ENCODE measurements at regions not wholly inside any gene's neighbourhood (a gene's known extent, or its start where the extent isn't known, plus 50 kb on each side); places are given as distances from the start of the nearest gene placed in this dataset.

GRCh38 chr2:60052601-60053000 lies 500.9 kb downstream of the BCL11A start:
- no peak for DNase-seq (ENCODE audit: low read depth in 2 of 2)

- no peak for DNase-seq (ENCODE audit: low read depth in 2 of 2)
Measured at GRCh38 chr2:60051991-60052390, 501.5 kb downstream of the BCL11A start.

- no peak for DNase-seq (ENCODE audit: low read depth in 2 of 2)
Measured at GRCh38 chr2:60047944-60048525, 505.4 kb downstream of the BCL11A start.

- DNase-seq (ENCODE audit: low read depth in 2 of 2) = no peak
Measured at GRCh38 chr2:60047347-60047746, 506.1 kb downstream of the BCL11A start.

GRCh38 chr2:60046529-60046928 lies 506.9 kb downstream of the BCL11A start:
- no peak for DNase-seq (ENCODE audit: low read depth in 2 of 2)

- DNase-seq (ENCODE audit: low read depth in 2 of 2) = no peak
Measured at GRCh38 chr2:60045456-60045855, 508.0 kb downstream of the BCL11A start.

GRCh38 chr2:60044484-60044883 lies 509.0 kb downstream of the BCL11A start:
- no peak for DNase-seq (ENCODE audit: low read depth in 2 of 2)

GRCh38 chr2:60042023-60042422 lies 511.4 kb downstream of the BCL11A start:
- DNase-seq (ENCODE audit: low read depth in 2 of 2) = no peak

- no peak for DNase-seq (ENCODE audit: low read depth in 2 of 2)
Measured at GRCh38 chr2:60033325-60033724, 520.1 kb downstream of the BCL11A start.

- DNase-seq (ENCODE audit: low read depth in 2 of 2) = no peak
Measured at GRCh38 chr2:60029566-60029883, 523.9 kb downstream of the BCL11A start.

GRCh38 chr2:60028849-60029565 lies 524.4 kb downstream of the BCL11A start:
- DNase-seq (ENCODE audit: low read depth in 2 of 2) = no peak

GRCh38 chr2:60025496-60025895 lies 528.0 kb downstream of the BCL11A start:
- DNase-seq (ENCODE audit: low read depth in 2 of 2) = no peak

GRCh38 chr2:60023256-60023985 lies 530.0 kb downstream of the BCL11A start:
- DNase-seq (ENCODE audit: low read depth in 2 of 2) = no peak

- DNase-seq (ENCODE audit: low read depth in 2 of 2) = no peak
Measured at GRCh38 chr2:60007671-60008070, 545.8 kb downstream of the BCL11A start.

GRCh38 chr2:60003076-60003475 lies 550.4 kb downstream of the BCL11A start:
- DNase-seq (ENCODE audit: low read depth in 2 of 2) = no peak

- no peak for DNase-seq (ENCODE audit: low read depth in 2 of 2)
Measured at GRCh38 chr2:60002183-60002867, 551.1 kb downstream of the BCL11A start.

- no peak for DNase-seq (ENCODE audit: low read depth in 2 of 2)
Measured at GRCh38 chr2:60000686-60001085, 552.8 kb downstream of the BCL11A start.

GRCh38 chr2:59998324-59998723 lies 555.1 kb downstream of the BCL11A start:
- DNase-seq (ENCODE audit: low read depth in 2 of 2) = no peak

- no peak for DNase-seq (ENCODE audit: low read depth in 2 of 2)
Measured at GRCh38 chr2:59997371-59997770, 556.1 kb downstream of the BCL11A start.

- no peak for DNase-seq (ENCODE audit: low read depth in 2 of 2)
Measured at GRCh38 chr2:59996855-59997254, 556.6 kb downstream of the BCL11A start.

GRCh38 chr2:59993726-59994125 lies 559.7 kb downstream of the BCL11A start:
- DNase-seq (ENCODE audit: low read depth in 2 of 2) = no peak

GRCh38 chr2:59988341-59988740 lies 565.1 kb downstream of the BCL11A start:
- DNase-seq (ENCODE audit: low read depth in 2 of 2) = no peak

- DNase-seq (ENCODE audit: low read depth in 2 of 2) = no peak
Measured at GRCh38 chr2:59986511-59986910, 566.9 kb downstream of the BCL11A start.

Measured in stimulated activated CD4-positive, alpha-beta T cell treated with anti-CD3 and anti-CD28 coated beads, Interleukin-1b, Interleukin-23, amount 100 ng/mL, for 4 hours (primary cell).